ENCODE measurements at regions not wholly inside any gene's neighbourhood (a gene's known extent, or its start where the extent isn't known, plus 50 kb on each side); places are given as distances from the start of the nearest gene placed in this dataset.

GRCh38 chr5:53368966-53369605 lies 111.3 kb upstream of the FST start:
- Histone ChIP-seq H3K4me1 (no peaks in the 10 kb centered on the region), H3K4me3 (no peak overlapping the region), H3K27ac (no peak overlapping the region), H3K9me3 (no peaks in the 10 kb centered on the region), H3K27me3 (no peaks in the 10 kb centered on the region), H3K36me3 (no peaks in the 10 kb centered on the region)
- DNase-seq (ENCODE audit: low spot score in 2 of 2), result no peak
- TF ChIP-seq CTCF (IDR thresholded peaks at IDR 0.05), result no peak
- intact Hi-C loops (cut with DNase I), result no loop called here

GRCh38 chr5:53369681-53370080 lies 110.7 kb upstream of the FST start:
- intact Hi-C loops (cut with DNase I), result no loop called here
- H3K27ac ChIP-seq, result no peak overlapping the region
- no peak for TF ChIP-seq CTCF (IDR thresholded peaks at IDR 0.05)
- no peaks in the 10 kb centered on the region for H3K9me3 ChIP-seq
- H3K27me3 ChIP-seq, result no peaks in the 10 kb centered on the region
- no peaks in the 10 kb centered on the region for H3K36me3 ChIP-seq
- no peak overlapping the region for H3K4me3 ChIP-seq
- no peak for DNase-seq (ENCODE audit: low spot score in 2 of 2)
- no peaks in the 10 kb centered on the region for H3K4me1 ChIP-seq

GRCh38 chr5:53373451-53374158 lies 106.8 kb upstream of the FST start:
- H3K27me3 ChIP-seq, result no peaks in the 10 kb centered on the region
- H3K36me3 ChIP-seq, result no peaks in the 10 kb centered on the region
- H3K9me3 ChIP-seq, result no peaks in the 10 kb centered on the region
- H3K4me3 ChIP-seq, result no peak overlapping the region
- no peak for TF ChIP-seq CTCF (IDR thresholded peaks at IDR 0.05)
- intact Hi-C loops (cut with DNase I), result no loop called here
- no peak overlapping the region for H3K27ac ChIP-seq
- DNase-seq (ENCODE audit: low spot score in 2 of 2), result no peak
- H3K4me1 ChIP-seq, result no peaks in the 10 kb centered on the region

- H3K4me1 ChIP-seq, result no peaks in the 10 kb centered on the region
- no peaks in the 10 kb centered on the region for H3K36me3 ChIP-seq
- DNase-seq (ENCODE audit: low spot score in 2 of 2), result no peak
- no peak overlapping the region for H3K27ac ChIP-seq
- TF ChIP-seq CTCF (IDR thresholded peaks at IDR 0.05), result no peak
- no peaks in the 10 kb centered on the region for H3K27me3 ChIP-seq
- no peak overlapping the region for H3K4me3 ChIP-seq
- no peaks in the 10 kb centered on the region for H3K9me3 ChIP-seq
- intact Hi-C loops (cut with DNase I), result no loop called here
Measured at GRCh38 chr5:53376853-53377252, 103.6 kb upstream of the FST start.

GRCh38 chr5:53378190-53378589 lies 102.2 kb upstream of the FST start:
- Histone ChIP-seq H3K36me3 (no peaks in the 10 kb centered on the region), H3K4me3 (no peak overlapping the region), H3K27me3 (no peaks in the 10 kb centered on the region), H3K4me1 (no peaks in the 10 kb centered on the region), H3K27ac (no peak overlapping the region), H3K9me3 (no peaks in the 10 kb centered on the region)
- DNase-seq (ENCODE audit: low spot score in 2 of 2), result no peak
- intact Hi-C loops (cut with DNase I), result no loop called here
- TF ChIP-seq CTCF (IDR thresholded peaks at IDR 0.05), result no peak
